Stimulated activated CD4-positive, alpha-beta T cell treated with anti-CD3 and anti-CD28 coated beads, Interleukin-1b, Interleukin-23, amount 100 ng/mL, for 48 hours (primary cell): ENCODE measurements at regions not wholly inside any gene's neighbourhood (a gene's known extent, or its start where the extent isn't known, plus 50 kb on each side); places are given as distances from the start of the nearest gene placed in this dataset.
"Not testable (repeated sequence)": the region's sequence is repeated elsewhere in the genome, so short reads cannot be mapped to it uniquely, and the experiment has no call there.

Experiments
- DNase-seq: peaks from one replicate; pipeline ENCODE4 v3.0.0-alpha.2; 2020

GRCh38 chr3:99355465-99355864 is 282.9 kb upstream of the COL8A1 start:
- no peak for DNase-seq

GRCh38 chr3:99352811-99353210 is 285.6 kb upstream of the COL8A1 start:
- DNase-seq = no peak

GRCh38 chr3:99351122-99351521 is 287.3 kb upstream of the COL8A1 start:
- DNase-seq = no peak

GRCh38 chr3:99348451-99348850 is 289.9 kb upstream of the COL8A1 start:
- no peak for DNase-seq

- DNase-seq = no peak
Observed at GRCh38 chr3:99344216-99344615, 294.2 kb upstream of the COL8A1 start.

GRCh38 chr3:99342383-99342782 is 296.0 kb upstream of the COL8A1 start:
- no peak for DNase-seq

GRCh38 chr3:99339222-99339621 is 299.2 kb upstream of the COL8A1 start:
- no peak for DNase-seq

GRCh38 chr3:99332718-99333117 is 305.7 kb upstream of the COL8A1 start:
- no peak for DNase-seq

- no peak for DNase-seq
Observed at GRCh38 chr3:99332276-99332675, 306.1 kb upstream of the COL8A1 start.

GRCh38 chr3:99330924-99331532 is 307.4 kb upstream of the COL8A1 start:
- no peak for DNase-seq

- no peak for DNase-seq
Observed at GRCh38 chr3:99330281-99330680, 308.1 kb upstream of the COL8A1 start.

GRCh38 chr3:99325402-99325801 is 313.0 kb upstream of the COL8A1 start:
- DNase-seq = no peak

GRCh38 chr3:99324636-99325203 is 313.7 kb upstream of the COL8A1 start:
- no peak for DNase-seq

- DNase-seq = no peak
Observed at GRCh38 chr3:99323940-99324339, 314.5 kb upstream of the COL8A1 start.

- no peak for DNase-seq
Observed at GRCh38 chr3:99322551-99322950, 315.8 kb upstream of the COL8A1 start.

- DNase-seq = no peak
Observed at GRCh38 chr3:99321261-99321660, 317.1 kb upstream of the COL8A1 start.

GRCh38 chr3:99319961-99320360 is 318.4 kb upstream of the COL8A1 start:
- DNase-seq = no peak

- DNase-seq = no peak
Observed at GRCh38 chr3:99319450-99319849, 318.9 kb upstream of the COL8A1 start.

GRCh38 chr3:99317201-99317600 is 321.2 kb upstream of the COL8A1 start:
- DNase-seq = no peak

- no peak for DNase-seq
Observed at GRCh38 chr3:99315896-99316295, 322.5 kb upstream of the COL8A1 start.

GRCh38 chr3:99313485-99313884 is 324.9 kb upstream of the COL8A1 start:
- DNase-seq = no peak

- DNase-seq = no peak
Observed at GRCh38 chr3:99298661-99299060, 339.7 kb upstream of the COL8A1 start.

GRCh38 chr3:99295836-99296235 is 342.6 kb upstream of the COL8A1 start:
- no peak for DNase-seq

GRCh38 chr3:99294092-99294491 is 344.3 kb upstream of the COL8A1 start:
- not testable (repeated sequence) for DNase-seq

- no peak for DNase-seq
Observed at GRCh38 chr3:99287876-99288275, 350.5 kb upstream of the COL8A1 start.
